ENCODE measurements at regions not wholly inside any gene's neighbourhood (a gene's known extent, or its start where the extent isn't known, plus 50 kb on each side); places are given as distances from the start of the nearest gene placed in this dataset.

DNA sequence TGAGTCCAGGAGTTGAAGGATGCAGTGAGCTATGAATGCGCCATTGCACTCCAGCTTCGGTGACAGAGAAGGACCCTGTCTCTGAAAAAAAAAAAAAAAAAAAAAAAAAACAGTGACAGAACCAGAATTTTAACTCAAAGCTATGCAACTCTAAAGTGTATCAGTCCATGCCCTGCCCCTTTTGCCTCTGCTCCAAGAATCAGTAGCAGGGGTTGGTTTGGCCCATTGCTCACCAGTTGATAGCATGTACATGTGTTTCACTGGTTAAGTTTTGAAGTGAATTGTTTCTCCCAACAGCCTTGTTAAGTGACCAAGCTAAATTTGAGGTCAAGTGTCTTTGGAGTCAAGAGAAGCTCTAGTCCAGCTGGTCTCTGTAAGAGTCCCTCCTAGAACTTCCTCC lies 245.9 kb downstream of the PLPP3 start:
- Mint-ChIP-seq H3K27ac (no peak overlapping the region), H3K4me3 (no peak overlapping the region), H3K36me3 (ENCODE audit: low read depth) (no peaks in the 10 kb centered on the region), H3K27me3 (ENCODE audit: low read depth) (no peaks in the 10 kb centered on the region), H3K4me1 (ENCODE audit: low read depth) (peaks cover 4% of the 10 kb centered on the region), H3K9me3 (no peaks in the 10 kb centered on the region)

DNA sequence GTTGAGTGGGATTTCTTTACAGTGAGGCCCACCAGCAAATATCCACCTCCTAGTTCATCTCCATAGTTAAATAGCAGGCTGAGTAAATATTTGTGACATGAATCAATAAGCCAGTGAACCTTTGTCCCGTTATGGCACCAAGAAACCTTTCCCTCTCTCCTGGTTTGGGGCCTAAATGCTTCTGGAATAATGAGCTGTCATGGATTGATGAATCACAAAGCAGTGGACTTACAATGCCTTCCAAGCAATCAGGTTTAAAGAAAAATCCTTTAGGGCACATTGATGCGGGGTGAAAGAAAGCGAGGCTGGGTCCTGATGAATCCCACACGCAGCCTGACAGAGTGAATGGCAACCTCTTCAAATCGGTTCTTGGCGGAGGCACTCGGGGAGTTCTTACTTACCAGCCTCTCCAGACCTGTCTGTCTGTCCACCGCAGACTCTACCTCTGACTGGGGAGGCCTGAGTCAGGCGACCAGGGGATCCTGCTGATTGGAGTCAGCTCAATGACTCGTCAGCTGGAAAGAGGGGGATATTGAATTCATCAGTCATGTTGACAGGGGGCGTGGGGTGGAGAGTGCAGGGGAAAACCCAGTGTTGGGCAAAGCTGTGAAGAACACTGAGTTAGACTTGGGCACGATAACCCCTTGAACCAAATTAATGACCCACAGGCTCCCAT lies 247.3 kb downstream of the PLPP3 start:
- Mint-ChIP-seq H3K36me3 (ENCODE audit: low read depth) (no peaks in the 10 kb centered on the region), H3K9me3 (no peaks in the 10 kb centered on the region), H3K27ac (no peak overlapping the region), H3K27me3 (ENCODE audit: low read depth) (no peaks in the 10 kb centered on the region), H3K4me1 (ENCODE audit: low read depth) (peaks cover 4% of the 10 kb centered on the region), H3K4me3 (no peak overlapping the region)

DNA sequence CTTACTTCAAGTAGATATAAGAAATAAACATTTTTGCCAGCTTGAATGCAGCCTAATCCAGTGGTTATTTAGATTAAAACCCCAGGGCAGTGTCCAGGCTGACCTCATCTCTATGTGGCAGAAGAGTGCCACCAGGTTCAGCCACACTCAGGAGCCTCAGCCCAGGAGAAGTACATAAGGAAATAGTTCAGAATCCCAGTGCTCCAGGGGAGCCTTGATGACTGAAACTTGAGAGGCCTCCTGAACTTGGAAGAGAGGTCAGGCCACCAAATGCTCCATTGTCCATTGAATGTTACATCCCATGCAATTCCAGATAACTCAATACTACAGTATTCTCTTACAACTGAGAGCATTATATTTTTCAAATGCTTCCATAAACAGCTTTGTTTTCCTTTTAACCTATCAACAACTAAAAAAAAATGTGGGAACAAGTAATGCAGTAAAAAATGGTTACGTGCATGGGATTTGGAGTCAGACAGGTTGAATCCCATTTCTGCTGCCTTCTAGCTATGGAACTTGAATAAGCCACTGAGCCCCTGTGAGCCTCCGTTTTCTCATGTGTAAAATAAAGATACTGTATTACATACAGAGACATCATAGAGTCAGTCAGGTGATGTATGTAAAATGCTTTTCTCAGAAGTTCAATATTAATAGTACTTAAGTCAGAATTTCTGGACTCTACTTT lies 248.0 kb downstream of the PLPP3 start:
- no peaks in the 10 kb centered on the region for H3K9me3 Mint-ChIP-seq
- H3K36me3 Mint-ChIP-seq (ENCODE audit: low read depth), result no peaks in the 10 kb centered on the region
- H3K27me3 Mint-ChIP-seq (ENCODE audit: low read depth), result no peaks in the 10 kb centered on the region
- H3K4me1 Mint-ChIP-seq (ENCODE audit: low read depth), result peaks cover 4% of the 10 kb centered on the region
- H3K27ac Mint-ChIP-seq, result no peak overlapping the region
- no peak overlapping the region for H3K4me3 Mint-ChIP-seq

DNA sequence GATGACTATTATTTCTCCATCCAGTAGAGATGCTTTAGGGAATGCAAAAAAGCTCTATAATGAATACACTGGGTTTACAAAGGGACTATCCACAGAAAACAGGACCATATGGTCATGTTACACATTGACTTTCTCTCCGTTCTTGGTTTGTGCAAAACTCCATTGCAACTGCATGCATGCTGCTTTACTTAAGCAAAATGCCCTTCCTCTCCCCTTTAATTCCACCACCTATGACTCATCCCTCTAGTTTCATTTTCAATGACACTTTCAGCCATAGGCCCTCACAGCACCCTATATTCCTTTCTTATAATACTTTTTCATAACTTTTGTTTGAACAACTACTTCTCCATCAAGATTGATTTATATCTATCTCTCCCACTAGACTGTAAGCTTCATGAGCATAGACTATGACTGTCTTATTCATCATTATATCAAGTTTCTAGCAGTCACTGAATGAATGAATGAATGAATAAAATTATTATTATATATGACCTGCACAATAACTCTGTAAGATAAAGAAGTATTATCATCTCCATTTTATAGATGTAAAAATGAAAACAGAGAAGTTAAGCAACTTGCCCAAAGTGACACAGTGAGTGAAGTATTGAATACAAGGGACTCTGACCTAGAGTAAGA lies 248.9 kb downstream of the PLPP3 start:
- H3K36me3 Mint-ChIP-seq (ENCODE audit: low read depth), result no peaks in the 10 kb centered on the region
- H3K9me3 Mint-ChIP-seq, result no peaks in the 10 kb centered on the region
- H3K4me1 Mint-ChIP-seq (ENCODE audit: low read depth), result peaks cover 4% of the 10 kb centered on the region
- no peaks in the 10 kb centered on the region for H3K27me3 Mint-ChIP-seq (ENCODE audit: low read depth)
- no peak overlapping the region for H3K4me3 Mint-ChIP-seq
- no peak overlapping the region for H3K27ac Mint-ChIP-seq

DNA sequence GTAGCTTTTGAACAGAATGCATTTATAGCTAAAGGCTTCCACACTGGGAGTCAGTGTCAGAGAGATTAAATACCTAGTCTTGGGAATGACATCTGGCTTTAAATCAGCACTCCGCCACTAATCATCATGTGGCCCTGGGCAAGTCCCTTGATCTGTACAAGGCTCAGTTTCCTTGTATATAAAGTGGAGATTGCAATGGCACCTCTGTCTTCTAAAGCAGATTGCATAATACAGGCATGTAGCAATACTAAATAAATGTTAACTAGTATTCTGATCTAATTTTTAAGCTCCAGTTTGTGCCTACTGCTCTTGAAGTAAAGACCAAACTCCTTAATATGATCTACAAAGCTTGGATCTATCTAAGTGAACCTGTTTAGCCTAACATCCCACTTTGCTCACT lies 249.4 kb downstream of the PLPP3 start:
- H3K27me3 Mint-ChIP-seq (ENCODE audit: low read depth), result no peaks in the 10 kb centered on the region
- peaks cover 4% of the 10 kb centered on the region for H3K4me1 Mint-ChIP-seq (ENCODE audit: low read depth)
- H3K9me3 Mint-ChIP-seq, result no peaks in the 10 kb centered on the region
- no peaks in the 10 kb centered on the region for H3K36me3 Mint-ChIP-seq (ENCODE audit: low read depth)
- H3K27ac Mint-ChIP-seq, result no peak overlapping the region
- H3K4me3 Mint-ChIP-seq, result no peak overlapping the region

DNA sequence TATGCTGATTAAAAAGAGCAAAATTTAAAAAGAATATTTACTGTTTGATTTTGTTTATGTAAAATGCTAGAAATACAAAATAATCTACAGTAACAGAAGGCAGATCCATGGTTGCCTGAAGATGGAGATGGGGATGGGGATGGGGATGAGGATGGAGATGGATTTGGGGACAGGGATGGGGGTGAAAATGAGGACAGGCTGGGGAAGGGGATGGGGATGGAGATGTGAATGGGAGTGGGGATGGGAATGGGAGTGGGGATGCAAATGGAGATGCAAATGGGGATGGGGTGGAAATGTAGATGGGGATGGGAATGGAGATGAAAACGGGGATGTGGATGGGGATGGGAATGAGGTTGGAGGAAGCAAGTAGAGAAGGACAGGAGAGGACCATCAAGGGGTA lies 252.2 kb downstream of the PLPP3 start:
- no peak overlapping the region for H3K27ac Mint-ChIP-seq
- H3K4me3 Mint-ChIP-seq, result no peak overlapping the region
- H3K4me1 Mint-ChIP-seq (ENCODE audit: low read depth), result peaks cover 4% of the 10 kb centered on the region
- no peaks in the 10 kb centered on the region for H3K36me3 Mint-ChIP-seq (ENCODE audit: low read depth)
- no peaks in the 10 kb centered on the region for H3K27me3 Mint-ChIP-seq (ENCODE audit: low read depth)
- no peaks in the 10 kb centered on the region for H3K9me3 Mint-ChIP-seq

DNA sequence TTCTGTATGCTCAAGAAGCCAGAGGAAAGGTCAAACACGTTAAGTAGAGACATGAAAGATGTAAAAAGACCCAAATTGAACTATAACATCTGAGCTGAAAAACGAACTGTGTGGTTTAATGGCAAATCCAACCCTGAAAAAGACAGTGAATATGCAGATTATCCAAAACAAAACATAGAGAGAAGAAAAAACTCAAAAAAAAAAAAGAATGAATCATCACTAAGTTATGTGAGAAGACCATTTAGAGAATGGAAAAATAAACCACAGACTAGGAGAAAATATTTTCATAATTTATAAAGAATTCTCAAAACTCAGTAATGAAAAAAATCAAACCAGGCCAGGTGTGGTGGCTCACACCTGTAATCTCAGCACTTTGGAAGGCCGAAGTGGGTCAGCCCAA lies 253.3 kb downstream of the PLPP3 start:
- Mint-ChIP-seq H3K4me1 (ENCODE audit: low read depth) (peaks cover 4% of the 10 kb centered on the region), H3K4me3 (no peak overlapping the region), H3K36me3 (ENCODE audit: low read depth) (no peaks in the 10 kb centered on the region), H3K9me3 (no peaks in the 10 kb centered on the region), H3K27me3 (ENCODE audit: low read depth) (no peaks in the 10 kb centered on the region), H3K27ac (no peak overlapping the region)

DNA sequence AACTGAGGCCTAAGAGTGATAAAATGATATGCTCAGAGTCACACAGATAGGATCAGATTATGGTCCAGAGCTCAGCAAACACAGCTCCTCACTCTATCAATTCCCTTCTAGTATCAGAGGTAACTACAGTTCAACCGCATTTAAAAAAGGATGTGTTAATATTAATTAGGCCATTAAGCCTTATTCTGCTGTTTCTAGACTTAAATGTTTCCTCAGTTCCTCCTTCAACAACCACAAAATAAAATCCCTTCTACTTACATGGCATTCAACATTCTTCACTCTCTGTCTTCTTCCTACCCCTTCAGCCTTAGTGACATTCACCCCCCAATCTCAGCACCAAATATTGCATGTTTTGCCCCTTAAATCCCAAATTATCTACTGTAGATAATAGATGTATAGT lies 254.9 kb downstream of the PLPP3 start:
- Mint-ChIP-seq H3K4me1 (ENCODE audit: low read depth) (no peaks in the 10 kb centered on the region), H3K36me3 (ENCODE audit: low read depth) (no peaks in the 10 kb centered on the region), H3K27me3 (ENCODE audit: low read depth) (no peaks in the 10 kb centered on the region), H3K9me3 (no peaks in the 10 kb centered on the region), H3K4me3 (no peak overlapping the region), H3K27ac (no peak overlapping the region)

DNA sequence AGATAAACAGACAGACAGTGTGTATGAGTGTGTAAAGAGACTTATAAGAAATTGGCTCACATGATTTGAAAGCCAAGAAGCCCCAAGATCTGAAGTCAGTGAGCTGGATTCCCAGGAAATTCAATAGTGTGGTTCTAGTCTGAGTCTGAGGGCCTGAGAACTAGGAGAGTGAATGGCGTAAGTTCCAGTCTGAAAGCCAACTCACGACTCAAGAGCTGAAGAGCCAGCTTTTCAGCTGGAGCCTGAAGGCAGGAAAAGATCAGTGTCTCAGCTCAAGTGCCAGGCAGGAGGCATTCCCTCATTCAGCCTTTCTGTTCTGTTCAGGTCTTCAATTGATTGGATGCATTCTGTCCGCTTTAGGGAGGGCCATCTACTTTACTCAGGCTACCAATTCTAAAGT lies 257.2 kb downstream of the PLPP3 start:
- H3K4me1 Mint-ChIP-seq (ENCODE audit: low read depth), result no peaks in the 10 kb centered on the region
- no peak overlapping the region for H3K27ac Mint-ChIP-seq
- no peaks in the 10 kb centered on the region for H3K36me3 Mint-ChIP-seq (ENCODE audit: low read depth)
- no peaks in the 10 kb centered on the region for H3K9me3 Mint-ChIP-seq
- H3K27me3 Mint-ChIP-seq (ENCODE audit: low read depth), result no peaks in the 10 kb centered on the region
- H3K4me3 Mint-ChIP-seq, result no peak overlapping the region

DNA sequence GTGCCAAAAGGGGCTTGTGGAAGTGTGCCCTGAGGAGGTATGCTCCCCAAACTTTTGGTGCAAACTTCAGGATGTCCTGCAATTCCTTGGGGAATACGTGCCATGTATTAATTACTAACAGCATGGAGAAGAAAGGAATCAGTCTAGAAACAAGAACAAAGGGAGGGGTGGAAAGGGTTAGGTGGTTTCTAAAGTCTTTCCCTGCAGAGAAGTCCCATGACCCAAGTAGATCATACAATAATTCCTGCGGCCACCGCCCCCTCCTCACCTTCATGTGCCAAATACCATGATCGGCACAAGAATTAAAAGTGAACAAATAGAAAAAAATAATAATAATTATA lies 258.2 kb downstream of the PLPP3 start:
- no peak overlapping the region for H3K4me3 Mint-ChIP-seq
- no peaks in the 10 kb centered on the region for H3K36me3 Mint-ChIP-seq (ENCODE audit: low read depth)
- H3K4me1 Mint-ChIP-seq (ENCODE audit: low read depth), result no peaks in the 10 kb centered on the region
- H3K27me3 Mint-ChIP-seq (ENCODE audit: low read depth), result no peaks in the 10 kb centered on the region
- no peaks in the 10 kb centered on the region for H3K9me3 Mint-ChIP-seq
- no peak overlapping the region for H3K27ac Mint-ChIP-seq

DNA sequence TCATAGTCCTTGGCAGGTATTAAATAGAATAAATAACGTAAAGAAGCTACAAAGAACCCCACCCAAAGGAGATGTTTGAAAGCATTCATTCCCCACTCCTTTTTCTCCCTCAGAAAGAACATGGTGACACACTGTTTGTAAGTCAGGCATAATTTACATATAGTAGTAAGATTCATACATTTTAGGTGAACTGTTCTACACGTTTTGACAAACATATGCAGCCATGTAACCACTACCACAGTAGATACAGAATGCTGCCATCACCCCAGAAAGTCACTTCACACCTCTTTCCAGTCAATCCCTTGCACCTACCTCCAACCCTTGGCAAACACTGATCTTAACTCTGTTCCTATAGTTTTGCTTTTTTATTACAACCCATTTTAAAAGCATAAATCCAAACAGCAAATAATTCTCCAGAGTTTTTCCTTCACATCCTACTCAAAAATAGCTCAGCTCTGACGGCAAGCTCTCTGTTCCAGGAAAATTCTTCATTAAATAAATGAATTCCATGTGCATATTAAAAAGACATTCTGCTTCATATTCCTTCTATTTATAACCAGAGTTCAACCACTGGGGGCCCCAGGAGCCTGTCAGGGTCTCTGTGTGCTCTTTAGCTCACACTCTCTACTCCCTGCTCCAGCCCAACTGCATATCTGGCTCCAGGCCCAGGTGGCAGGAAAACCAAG lies 258.8 kb downstream of the PLPP3 start:
- Mint-ChIP-seq H3K4me3 (no peak overlapping the region), H3K27me3 (ENCODE audit: low read depth) (no peaks in the 10 kb centered on the region), H3K36me3 (ENCODE audit: low read depth) (no peaks in the 10 kb centered on the region), H3K27ac (no peak overlapping the region), H3K9me3 (no peaks in the 10 kb centered on the region), H3K4me1 (ENCODE audit: low read depth) (no peaks in the 10 kb centered on the region)

DNA sequence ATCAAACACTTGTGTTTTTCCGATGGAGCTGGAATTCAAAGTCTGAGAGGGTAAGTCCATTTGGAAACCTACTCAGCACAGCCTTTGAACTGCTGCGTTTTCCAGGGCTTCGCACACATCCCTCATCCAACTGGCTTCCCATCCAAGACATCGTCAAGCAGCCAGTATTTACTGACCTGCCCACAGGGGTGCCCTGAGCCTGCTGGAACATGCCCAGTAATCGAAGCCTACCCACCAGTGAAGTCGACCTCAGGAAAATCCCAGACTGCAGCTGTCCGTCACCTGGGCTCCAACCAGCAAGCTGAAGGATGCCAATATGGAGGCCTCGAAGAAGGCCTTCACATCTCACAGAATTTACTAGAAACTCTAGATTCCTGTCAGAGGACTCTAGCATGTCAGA lies 261.6 kb downstream of the PLPP3 start:
- Mint-ChIP-seq H3K27me3 (ENCODE audit: low read depth) (no peaks in the 10 kb centered on the region), H3K9me3 (no peaks in the 10 kb centered on the region), H3K4me3 (no peak overlapping the region), H3K27ac (no peak overlapping the region), H3K4me1 (ENCODE audit: low read depth) (no peaks in the 10 kb centered on the region), H3K36me3 (ENCODE audit: low read depth) (no peaks in the 10 kb centered on the region)

DNA sequence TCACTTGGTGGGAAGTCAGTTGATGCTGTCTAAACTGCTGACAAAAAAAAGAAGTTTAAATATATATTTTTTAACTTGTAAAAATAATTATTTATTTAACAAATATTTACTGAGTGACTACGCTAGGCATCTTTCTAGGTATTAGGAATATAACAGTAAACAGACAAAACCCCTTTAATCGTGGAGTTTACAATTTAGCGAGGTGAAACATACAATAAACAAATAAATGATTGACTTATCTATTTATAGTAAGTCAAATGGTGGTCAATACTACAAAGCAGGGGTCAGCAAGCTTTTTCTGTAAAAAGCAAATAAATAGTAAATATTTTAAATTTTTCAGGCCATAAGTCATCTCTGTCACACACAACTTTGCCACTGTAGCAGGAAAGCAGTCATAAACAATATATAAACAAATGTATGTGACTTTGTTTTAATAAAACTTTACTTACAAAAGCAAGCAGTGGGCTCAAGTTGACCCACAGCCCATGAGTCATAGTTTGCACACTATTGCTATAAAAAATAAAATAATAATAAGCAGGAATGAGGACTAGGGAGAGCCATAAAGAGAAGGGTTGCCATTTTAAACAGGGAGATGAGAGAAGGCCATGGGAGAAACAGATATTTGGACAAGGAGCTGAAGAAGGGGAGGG lies 263.9 kb downstream of the PLPP3 start:
- Mint-ChIP-seq H3K27me3 (ENCODE audit: low read depth) (no peaks in the 10 kb centered on the region), H3K9me3 (no peaks in the 10 kb centered on the region), H3K4me1 (ENCODE audit: low read depth) (no peaks in the 10 kb centered on the region), H3K36me3 (ENCODE audit: low read depth) (no peaks in the 10 kb centered on the region), H3K4me3 (no peak overlapping the region), H3K27ac (no peak overlapping the region)

DNA sequence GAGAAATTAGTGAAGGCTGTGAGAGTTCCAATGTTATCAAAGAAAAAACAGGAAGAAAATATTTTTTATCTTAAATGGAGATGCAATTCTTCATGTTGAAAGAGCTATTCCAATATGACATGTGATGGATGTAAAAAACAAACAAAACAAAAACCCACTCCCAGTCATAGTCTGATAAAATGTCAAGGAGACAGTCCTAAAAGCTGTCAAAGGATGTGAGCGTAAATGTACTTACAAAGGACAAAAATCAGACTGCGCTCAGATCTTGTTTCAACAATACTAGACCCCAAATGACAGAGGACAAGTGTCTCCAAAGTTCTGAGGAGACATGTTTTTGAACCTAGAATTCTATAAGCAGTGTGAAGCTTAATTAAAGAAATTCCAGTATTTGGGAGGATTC lies 265.8 kb downstream of the PLPP3 start:
- H3K36me3 Mint-ChIP-seq (ENCODE audit: low read depth), result no peaks in the 10 kb centered on the region
- no peaks in the 10 kb centered on the region for H3K4me1 Mint-ChIP-seq (ENCODE audit: low read depth)
- no peaks in the 10 kb centered on the region for H3K27me3 Mint-ChIP-seq (ENCODE audit: low read depth)
- H3K9me3 Mint-ChIP-seq, result no peaks in the 10 kb centered on the region
- H3K4me3 Mint-ChIP-seq, result no peak overlapping the region
- no peak overlapping the region for H3K27ac Mint-ChIP-seq

All from T-helper 1 cell treated with Interleukin-12 subunit alpha and Interleukin-12 subunit beta and Interleukin-4 antibody, amounts not matched to agents 30 μg/mL and 1 μg/mL, for 36 hours (primary cell).